Gastrocnemius medialis (tissue), 4 donors: ENCODE measurements at regions not wholly inside any gene's neighbourhood (a gene's known extent, or its start where the extent isn't known, plus 50 kb on each side); places are given as distances from the start of the nearest gene placed in this dataset.

ENCODE experiments used
- POLR2A ChIP-seq, 2 donors: fragments of 450-650 bp; IDR thresholded peaks; one replicate each; pipeline ENCODE4 v1.6.1; 2017; ENCODE audit warnings: antibody characterized with exemption in 2 of 2, mild to moderate bottlenecking in 2 of 2, moderate library complexity in 2 of 2
- TF ChIP-seq, protein P1 (sequence below), 5 experiments: fragments of 450-650 bp in 3 of 5; fragments of 200-600 bp in 2 of 5; sonication (generic) in 2 of 5; IDR thresholded peaks in 4 of 5; conservative IDR thresholded peaks in 1 of 5; 1 replicate in 4 of 5; 2 replicates in 1 of 5; pipeline ENCODE4 v1.5.1; 2016 to 2019; ENCODE audit warnings: antibody characterized with exemption in 5 of 5, mild to moderate bottlenecking in 3 of 5, moderate library complexity in 3 of 5

- TF ChIP-seq, protein P1, sequence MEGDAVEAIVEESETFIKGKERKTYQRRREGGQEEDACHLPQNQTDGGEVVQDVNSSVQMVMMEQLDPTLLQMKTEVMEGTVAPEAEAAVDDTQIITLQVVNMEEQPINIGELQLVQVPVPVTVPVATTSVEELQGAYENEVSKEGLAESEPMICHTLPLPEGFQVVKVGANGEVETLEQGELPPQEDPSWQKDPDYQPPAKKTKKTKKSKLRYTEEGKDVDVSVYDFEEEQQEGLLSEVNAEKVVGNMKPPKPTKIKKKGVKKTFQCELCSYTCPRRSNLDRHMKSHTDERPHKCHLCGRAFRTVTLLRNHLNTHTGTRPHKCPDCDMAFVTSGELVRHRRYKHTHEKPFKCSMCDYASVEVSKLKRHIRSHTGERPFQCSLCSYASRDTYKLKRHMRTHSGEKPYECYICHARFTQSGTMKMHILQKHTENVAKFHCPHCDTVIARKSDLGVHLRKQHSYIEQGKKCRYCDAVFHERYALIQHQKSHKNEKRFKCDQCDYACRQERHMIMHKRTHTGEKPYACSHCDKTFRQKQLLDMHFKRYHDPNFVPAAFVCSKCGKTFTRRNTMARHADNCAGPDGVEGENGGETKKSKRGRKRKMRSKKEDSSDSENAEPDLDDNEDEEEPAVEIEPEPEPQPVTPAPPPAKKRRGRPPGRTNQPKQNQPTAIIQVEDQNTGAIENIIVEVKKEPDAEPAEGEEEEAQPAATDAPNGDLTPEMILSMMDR (IDR thresholded peaks at IDR 0.05 in 4 of 5, conservative IDR thresholded peaks at IDR 0.05 in 1 of 5), result no peak
- no peak for TF ChIP-seq POLR2A (IDR thresholded peaks at IDR 0.05)
Observed at GRCh38 chr12:33649992-33650391, 210.4 kb upstream of the SYT10 start.
